ENCODE measurements at regions not wholly inside any gene's neighbourhood (a gene's known extent, or its start where the extent isn't known, plus 50 kb on each side); places are given as distances from the start of the nearest gene placed in this dataset.

GRCh38 chr12:125296701-125297100, 231.5 kb downstream of the AACS start:
- TF ChIP-seq CTCF (IDR thresholded peaks at IDR 0.05; ENCODE audit: low read length, missing control alignments) = no peak
- no peak overlapping the region for H3K4me3 ChIP-seq (replicated peaks; ENCODE audit: low read depth, low read length)
- DNase-seq (ENCODE audit: low read depth) = no peak

GRCh38 chr12:125299840-125300239, 234.6 kb downstream of the AACS start:
- no peak for TF ChIP-seq CTCF (IDR thresholded peaks at IDR 0.05; ENCODE audit: low read length, missing control alignments)
- H3K4me3 ChIP-seq (replicated peaks; ENCODE audit: low read depth, low read length) = no peak overlapping the region
- DNase-seq (ENCODE audit: low read depth) = no peak

DNA sequence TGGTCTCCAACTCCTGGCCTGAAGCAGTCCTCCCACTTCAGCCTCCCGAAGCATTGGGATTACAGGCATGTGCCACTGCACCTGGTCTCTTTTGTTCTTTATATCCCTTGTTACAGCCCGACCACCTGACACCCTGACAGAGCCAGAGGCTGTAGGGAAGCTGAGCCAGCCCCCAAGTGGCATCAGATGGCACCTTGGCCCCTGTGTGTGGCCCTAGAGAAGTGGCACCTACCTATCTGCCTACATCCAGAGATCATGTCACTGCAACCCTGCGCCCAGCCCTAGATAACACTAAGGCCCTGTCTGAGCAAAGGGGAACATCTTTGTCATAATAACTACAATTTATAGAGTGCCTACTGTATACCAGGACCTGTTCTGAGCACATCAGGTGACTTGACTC, 235.0 kb downstream of the AACS start:
- TF ChIP-seq CTCF (IDR thresholded peaks at IDR 0.05; ENCODE audit: low read length, missing control alignments) = no peak
- no peak for DNase-seq (ENCODE audit: low read depth)
- no peak overlapping the region for H3K4me3 ChIP-seq (replicated peaks; ENCODE audit: low read depth, low read length)

DNA sequence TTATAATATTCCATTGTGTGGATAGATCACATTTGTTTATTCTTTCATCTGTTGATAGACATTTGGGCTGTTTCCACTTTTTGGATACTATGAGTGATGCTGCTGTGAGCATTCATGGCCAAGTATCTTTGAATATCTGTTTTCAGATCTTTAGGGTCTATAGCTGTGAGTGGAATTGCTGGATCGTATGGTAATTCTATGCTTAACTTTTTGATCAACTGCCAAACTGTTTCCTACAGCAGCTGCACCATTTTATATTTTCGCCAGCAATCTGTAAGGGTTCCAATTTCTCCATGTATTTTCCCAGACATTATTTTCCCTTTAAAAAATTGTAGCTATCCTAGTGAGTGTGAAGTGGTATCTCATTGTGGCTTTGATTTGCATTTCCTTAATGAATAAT, 238.1 kb downstream of the AACS start:
- H3K4me3 ChIP-seq (replicated peaks; ENCODE audit: low read depth, low read length) = no peak overlapping the region
- no peak for DNase-seq (ENCODE audit: low read depth)

GRCh38 chr12:125304029-125304428, 238.8 kb downstream of the AACS start:
- no peak for DNase-seq (ENCODE audit: low read depth)
- no peak for TF ChIP-seq CTCF (IDR thresholded peaks at IDR 0.05; ENCODE audit: low read length, missing control alignments)
- H3K4me3 ChIP-seq (replicated peaks; ENCODE audit: low read depth, low read length) = no peak overlapping the region

More for the DNA sequence above, 238.1 kb downstream of the AACS start:
- no peak for TF ChIP-seq CTCF (IDR thresholded peaks at IDR 0.05; ENCODE audit: low read length, missing control alignments)

GRCh38 chr12:125305231-125305630, 240.0 kb downstream of the AACS start:
- TF ChIP-seq CTCF (IDR thresholded peaks at IDR 0.05; ENCODE audit: low read length, missing control alignments) = no peak
- no peak for DNase-seq (ENCODE audit: low read depth)
- no peak overlapping the region for H3K4me3 ChIP-seq (replicated peaks; ENCODE audit: low read depth, low read length)

DNA sequence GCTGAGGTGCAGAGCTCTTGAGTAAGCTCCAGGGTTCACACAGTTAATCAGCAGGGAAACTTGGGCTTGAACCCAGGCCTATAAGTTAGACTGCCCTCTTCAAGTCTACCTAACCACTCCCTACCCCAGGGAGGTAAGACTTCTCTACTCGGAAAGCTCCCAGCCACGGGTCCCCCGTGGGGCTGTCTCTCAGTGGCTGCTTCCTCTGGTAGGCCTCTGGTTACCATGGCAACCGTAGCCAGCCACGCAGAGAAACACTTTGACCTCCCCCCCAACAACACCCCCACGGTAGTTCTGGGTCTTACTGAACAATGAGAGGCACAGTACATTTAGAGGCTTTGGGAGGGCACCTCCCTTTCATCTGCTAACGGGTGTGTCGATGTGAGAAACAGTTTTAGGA, 245.2 kb downstream of the AACS start:
- DNase-seq (ENCODE audit: low read depth) = no peak
- TF ChIP-seq CTCF (IDR thresholded peaks at IDR 0.05; ENCODE audit: low read length, missing control alignments) = no peak

More for the DNA sequence above, 245.2 kb downstream of the AACS start:
- no peak overlapping the region for H3K4me3 ChIP-seq (replicated peaks; ENCODE audit: low read depth, low read length)

Data from fibroblast of pulmonary artery (primary cell).